ACC112 (cell line): ENCODE measurements at regions not wholly inside any gene's neighbourhood (a gene's known extent, or its start where the extent isn't known, plus 50 kb on each side); places are given as distances from the start of the nearest gene placed in this dataset.
A peak's percentile ranks its signal among the peaks of the same experiment; 100 is the strongest.

Source experiments
- H2AFZ ChIP-seq: fragments of 200-600 bp; sonication (generic); one replicate; pipeline ENCODE4 v1.6.0; 2017; ENCODE audit warnings: antibody characterized with exemption, low read length; ENCODE audit not compliant: unreplicated experiment
- H3K27ac ChIP-seq: fragments of 200-600 bp; sonication (generic); 2 replicates; pipeline ENCODE4 v1.5.1; 2014; ENCODE audit warnings: low read depth, mild to moderate bottlenecking, antibody characterized with exemption, low read length, moderate library complexity
- H3K27me3 ChIP-seq: fragments of 200-600 bp; sonication (generic); 2 replicates; pipeline ENCODE4 v1.6.1; 2014; ENCODE audit warnings: mild to moderate bottlenecking, antibody characterized with exemption, low read length, moderate library complexity, mixed read lengths; ENCODE audit not compliant: insufficient read depth
- H3K36me3 ChIP-seq: fragments of 200-600 bp; sonication (generic); 2 replicates; pipeline ENCODE4 v1.6.1; 2016; ENCODE audit warnings: mild to moderate bottlenecking, antibody characterized with exemption, low read length, moderate library complexity, mixed read lengths; ENCODE audit not compliant: insufficient read depth
- H3K4me1 ChIP-seq: fragments of 200-600 bp; sonication (generic); one replicate; pipeline ENCODE4 v1.6.1; 2016; ENCODE audit warnings: low read length, mixed read lengths; ENCODE audit not compliant: insufficient read depth, unreplicated experiment, control insufficient read depth
- H3K4me3 ChIP-seq: fragments of 200-600 bp; sonication (generic); 2 replicates; pipeline ENCODE4 v1.5.1; 2014; ENCODE audit warnings: mild to moderate bottlenecking, low read depth, low read length
- H3K79me2 ChIP-seq: fragments of 200-600 bp; sonication (generic); one replicate; pipeline ENCODE4 v1.6.0; 2016; ENCODE audit warnings: low read length; ENCODE audit not compliant: control insufficient read depth, unreplicated experiment, insufficient read depth

- Histone ChIP-seq H3K27me3 (peaks cover 13% of the 10 kb centered on the region), H2AFZ (no peak overlapping the region), H3K36me3 (no peaks in the 10 kb centered on the region), H3K79me2 (no peaks in the 10 kb centered on the region), H3K4me3 (no peak overlapping the region), H3K4me1 (no peaks in the 10 kb centered on the region), H3K27ac (no peak overlapping the region)
These were observed 80.6 kb downstream of the MFSD1 start for GRCh38 chr3:158882445-158882844.

- no peak overlapping the region for H3K4me3 ChIP-seq
- no peaks in the 10 kb centered on the region; the same call in 1 of the 2 replicates for H3K27me3 ChIP-seq
- no peaks in the 10 kb centered on the region for H3K36me3 ChIP-seq
- no peaks in the 10 kb centered on the region for H3K4me1 ChIP-seq
- H3K79me2 ChIP-seq: no peaks in the 10 kb centered on the region
- no peak overlapping the region for H3K27ac ChIP-seq
- no peak overlapping the region for H2AFZ ChIP-seq
These were observed 94.9 kb downstream of the MFSD1 start for GRCh38 chr3:158896729-158897128.

DNA sequence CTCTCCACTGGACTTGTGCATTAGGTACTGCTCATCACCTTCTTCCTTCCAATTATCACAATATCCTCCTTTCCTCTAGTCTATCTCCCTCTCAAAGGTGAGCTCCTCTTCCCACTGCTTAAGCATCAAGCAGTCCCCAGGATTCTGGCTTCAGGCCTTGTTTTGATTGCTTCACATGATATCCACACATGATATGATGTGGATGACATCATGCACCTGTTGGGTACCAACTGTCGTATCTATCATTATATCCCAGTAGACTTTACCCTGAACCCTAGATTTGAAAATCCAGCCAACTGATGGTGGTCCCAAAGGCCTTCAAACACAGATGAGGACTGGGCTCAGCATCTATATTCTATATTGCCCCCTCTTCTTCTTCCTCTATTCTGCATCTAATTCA lies 104.9 kb downstream of the MFSD1 start:
- no peaks in the 10 kb centered on the region for H3K27me3 ChIP-seq
- H3K4me1 ChIP-seq: no peaks in the 10 kb centered on the region
- no peak overlapping the region for H3K27ac ChIP-seq
- no peaks in the 10 kb centered on the region for H3K79me2 ChIP-seq
- no peaks in the 10 kb centered on the region for H3K36me3 ChIP-seq
- H3K4me3 ChIP-seq: no peak overlapping the region
- no peak overlapping the region for H2AFZ ChIP-seq

- no peaks in the 10 kb centered on the region for H3K79me2 ChIP-seq
- no peaks in the 10 kb centered on the region for H3K27me3 ChIP-seq
- no peak overlapping the region for H3K27ac ChIP-seq
- H3K4me3 ChIP-seq: no peak overlapping the region
- H3K36me3 ChIP-seq: no peaks in the 10 kb centered on the region
- no peak overlapping the region for H2AFZ ChIP-seq
- no peaks in the 10 kb centered on the region for H3K4me1 ChIP-seq
These were observed 106.4 kb downstream of the MFSD1 start for GRCh38 chr3:158908187-158908734.

GRCh38 chr3:158909870-158910269 lies 108.0 kb downstream of the MFSD1 start:
- Histone ChIP-seq H3K27me3 (no peaks in the 10 kb centered on the region), H2AFZ (no peak overlapping the region), H3K4me1 (no peaks in the 10 kb centered on the region), H3K36me3 (no peaks in the 10 kb centered on the region), H3K27ac (no peak overlapping the region), H3K79me2 (no peaks in the 10 kb centered on the region), H3K4me3 (no peak overlapping the region)

- H3K79me2 ChIP-seq: no peaks in the 10 kb centered on the region
- no peaks in the 10 kb centered on the region for H3K4me1 ChIP-seq
- no peak overlapping the region for H2AFZ ChIP-seq
- H3K27me3 ChIP-seq: no peaks in the 10 kb centered on the region
- no peaks in the 10 kb centered on the region for H3K36me3 ChIP-seq
- H3K27ac ChIP-seq: no peak overlapping the region
- no peak overlapping the region for H3K4me3 ChIP-seq
These were observed 109.7 kb downstream of the MFSD1 start for GRCh38 chr3:158911586-158911985.

- Histone ChIP-seq H3K27me3 (no peaks in the 10 kb centered on the region), H3K36me3 (no peaks in the 10 kb centered on the region), H3K27ac (no peak overlapping the region), H3K79me2 (no peaks in the 10 kb centered on the region), H3K4me1 (no peaks in the 10 kb centered on the region), H2AFZ (no peak overlapping the region), H3K4me3 (no peak overlapping the region)
These were observed 110.3 kb downstream of the MFSD1 start for GRCh38 chr3:158912188-158912587.

DNA sequence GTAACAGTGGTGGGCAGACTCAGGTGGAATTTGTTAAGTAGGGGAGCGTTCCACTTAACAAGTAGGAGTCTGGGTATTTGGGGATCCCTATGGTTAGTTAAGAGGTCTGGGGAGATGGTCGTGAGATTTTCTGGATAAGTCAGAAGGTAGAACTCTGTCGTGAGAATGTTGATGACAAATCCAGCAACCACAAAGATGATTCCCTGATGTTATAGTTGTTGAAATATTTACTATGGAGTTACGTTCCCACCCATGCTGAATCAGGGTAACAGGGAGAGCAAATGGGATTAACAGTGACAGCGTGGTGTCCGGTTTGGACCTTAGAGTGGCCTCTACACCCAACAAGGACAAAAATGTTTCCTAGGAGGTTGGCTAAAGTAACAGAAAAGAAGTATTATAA lies 110.8 kb downstream of the MFSD1 start:
- no peak overlapping the region for H3K27ac ChIP-seq
- H3K27me3 ChIP-seq: no peaks in the 10 kb centered on the region
- no peak overlapping the region for H3K4me3 ChIP-seq
- H2AFZ ChIP-seq: no peak overlapping the region
- no peaks in the 10 kb centered on the region for H3K4me1 ChIP-seq
- no peaks in the 10 kb centered on the region for H3K79me2 ChIP-seq
- no peaks in the 10 kb centered on the region for H3K36me3 ChIP-seq

- Histone ChIP-seq H3K4me3 (no peak overlapping the region), H2AFZ (no peak overlapping the region), H3K27me3 (no peaks in the 10 kb centered on the region), H3K79me2 (no peaks in the 10 kb centered on the region), H3K36me3 (no peaks in the 10 kb centered on the region), H3K27ac (no peak overlapping the region), H3K4me1 (peaks cover 10% of the 10 kb centered on the region)
These were observed 114.3 kb downstream of the MFSD1 start for GRCh38 chr3:158916111-158916510.

GRCh38 chr3:158918008-158918407 lies 116.2 kb downstream of the MFSD1 start:
- H3K27ac ChIP-seq: peak overlapping the region; percentile 3; the same call in 1 of the 2 replicates
- no peak overlapping the region for H3K4me3 ChIP-seq
- no peaks in the 10 kb centered on the region for H3K79me2 ChIP-seq
- H3K36me3 ChIP-seq: no peaks in the 10 kb centered on the region
- peak overlapping the region; percentile 44 for H2AFZ ChIP-seq
- H3K27me3 ChIP-seq: no peaks in the 10 kb centered on the region
- H3K4me1 ChIP-seq: peaks cover 10% of the 10 kb centered on the region

DNA sequence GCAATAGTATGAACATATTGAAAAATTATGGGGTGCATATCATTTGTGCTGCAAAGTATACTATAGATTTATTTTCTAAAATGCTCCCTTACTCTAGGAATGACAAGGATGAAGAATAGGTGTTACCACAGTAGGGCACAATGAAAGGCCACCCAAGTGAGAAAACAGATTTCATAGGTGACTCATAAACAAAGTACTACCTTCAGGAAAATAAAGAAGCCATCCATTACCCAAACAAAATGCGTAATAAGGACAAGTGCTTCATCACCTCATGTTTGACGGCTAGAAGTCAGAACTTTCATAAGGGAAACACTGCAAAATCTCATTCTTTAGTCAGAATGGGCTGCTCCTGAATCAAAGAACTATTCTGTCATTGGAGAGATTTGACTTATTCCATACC lies 116.6 kb downstream of the MFSD1 start:
- H3K36me3 ChIP-seq: no peaks in the 10 kb centered on the region
- no peak overlapping the region for H3K4me3 ChIP-seq
- H3K27ac ChIP-seq: peak overlapping the region; percentile 3; the same call in 1 of the 2 replicates
- H3K4me1 ChIP-seq: peaks cover 10% of the 10 kb centered on the region
- H2AFZ ChIP-seq: peak overlapping the region; percentile 44
- H3K27me3 ChIP-seq: no peaks in the 10 kb centered on the region
- H3K79me2 ChIP-seq: no peaks in the 10 kb centered on the region
